T-cell (primary cell): ENCODE measurements at regions not wholly inside any gene's neighbourhood (a gene's known extent, or its start where the extent isn't known, plus 50 kb on each side); places are given as distances from the start of the nearest gene placed in this dataset.
"Not testable (repeated sequence)": the region's sequence is repeated elsewhere in the genome, so short reads cannot be mapped to it uniquely, and the experiment has no call there.

ENCODE experiments used
- ATAC-seq, 4 experiments: fragments of 200-7000 bp in 3 of 4; fragments of 150-1000 bp in 1 of 4; cut with Tn5 transposase; replicated peaks in 1 of 4; 1 replicate in 3 of 4; 2 replicates in 1 of 4; pipeline ENCODE4 v1.10.0; 2021; ENCODE audit warnings: moderate library complexity in 3 of 4, mild to moderate bottlenecking in 2 of 4, moderate number of reproducible peaks in 1 of 4
- CTCF ChIA-PET, 2 donors: fragments of 300-600 bp; sonication (Branson Sonifier 250); formaldehyde crosslinking; loops; one replicate each; lab custom pipeline; 2022; ENCODE audit warnings: antibody characterized with exemption in 2 of 2; lab: Charles Lee
- POLR2A ChIA-PET, 2 donors: fragments of 300-600 bp; sonication (Branson Sonifier 250); formaldehyde crosslinking; loops; one replicate each; lab custom pipeline; 2022; ENCODE audit warnings: antibody characterized with exemption in 2 of 2; lab: Charles Lee
- DNase-seq, 35 experiments: peaks; one replicate each; pipeline versions ENCODE4 v3.0.0 to v3.0.0-alpha.2; 2013 to 2023
- H3K27ac ChIP-seq: one replicate; pipeline ENCODE4 v1.5.1; 2013; ENCODE audit warnings: low read length
- H3K27me3 ChIP-seq, 2 experiments: replicated peaks in 1 of 2; 1 replicate in 1 of 2; 2 replicates in 1 of 2; pipeline versions ENCODE4 v1.6.1 to v1.7.0; 2013; ENCODE audit warnings: low read length in 1 of 2, mixed read lengths in 1 of 2; ENCODE audit not compliant: control insufficient read depth in 2 of 2, insufficient read depth in 2 of 2; ENCODE audit errors: extremely low read depth in 1 of 2
- H3K36me3 ChIP-seq, 2 donors: 1 replicate in 1 of 2; 2 replicates in 1 of 2; pipeline versions ENCODE4 v1.6.1 to v1.7.0; 2013; ENCODE audit warnings: low read length in 1 of 2; ENCODE audit not compliant: control insufficient read depth in 2 of 2, insufficient read depth in 1 of 2; ENCODE audit errors: extremely low read depth in 1 of 2
- H3K4me1 ChIP-seq, 2 experiments: 1 replicate in 1 of 2; 2 replicates in 1 of 2; pipeline versions ENCODE4 v1.6.1 to v1.7.0; 2013; ENCODE audit warnings: low read length in 2 of 2, mixed read lengths in 1 of 2; ENCODE audit not compliant: insufficient read depth in 2 of 2, control insufficient read depth in 1 of 2; ENCODE audit errors: extremely low read depth in 1 of 2
- H3K4me3 ChIP-seq, 2 donors: 1 replicate in 1 of 2; 2 replicates in 1 of 2; pipeline versions ENCODE4 v1.5.1 to v1.7.0; 2013; ENCODE audit warnings: mild to moderate bottlenecking in 2 of 2, low read length in 1 of 2, moderate library complexity in 1 of 2; ENCODE audit not compliant: control insufficient read depth in 1 of 2; ENCODE audit errors: extremely low read depth in 1 of 2
- H3K9me3 ChIP-seq: 2 replicates; pipeline ENCODE4 v1.7.0; 2013
- H3K27ac Mint-ChIP-seq, 2 donors: one replicate each; pipeline ENCODE4 v1.8.0; 2020 to 2021; ENCODE audit warnings: mild to moderate bottlenecking in 2 of 2, mixed read lengths in 2 of 2
- H3K27me3 Mint-ChIP-seq, 2 donors: one replicate each; pipeline ENCODE4 v1.8.0; 2021 to 2022; ENCODE audit warnings: mixed read lengths in 2 of 2
- H3K36me3 Mint-ChIP-seq: one replicate; pipeline ENCODE4 v1.8.0; 2021; ENCODE audit warnings: mixed read lengths
- H3K4me1 Mint-ChIP-seq, 3 donors: one replicate each; pipeline ENCODE4 v1.8.0; 2020 to 2022; ENCODE audit warnings: mixed read lengths in 3 of 3, mild to moderate bottlenecking in 1 of 3
- H3K4me3 Mint-ChIP-seq, 3 donors: one replicate each; pipeline ENCODE4 v1.8.0; 2020 to 2022; ENCODE audit warnings: mild to moderate bottlenecking in 3 of 3, mixed read lengths in 3 of 3, moderate library complexity in 3 of 3
- H3K9me3 Mint-ChIP-seq, 3 donors: one replicate each; pipeline ENCODE4 v1.8.0; 2020 to 2022; ENCODE audit warnings: mixed read lengths in 3 of 3
- WGBS: methylation state at CpG from one replicate; pipeline ENCODE4 v1.1.5; 2013; ENCODE audit warnings: missing lambda C conversion rate; ENCODE audit not compliant: insufficient coverage; 5-methylcytosine and 5-hydroxymethylcytosine counted together

- CTCF ChIA-PET: no interaction called here
- H3K36me3 Mint-ChIP-seq: no peaks in the 10 kb centered on the region
These were observed 262.9 kb upstream of the CDH2 start for GRCh38 chr18:28439870-28440269.

GRCh38 chr18:28438381-28438780, 261.5 kb upstream of the CDH2 start:
- WGBS: no CpG with 5 or more reads among the region's 2 CpGs
- CTCF ChIA-PET: no interaction called here

More at GRCh38 chr18:28439870-28440269, 262.9 kb upstream of the CDH2 start:
- H3K4me1 ChIP-seq: no peaks in the 10 kb centered on the region
- no peaks in the 10 kb centered on the region for H3K27me3 Mint-ChIP-seq
- H3K4me3 Mint-ChIP-seq: no peak overlapping the region
- DNase-seq (no peak), ATAC-seq (no peak)
- H3K27me3 ChIP-seq: no peaks in the 10 kb centered on the region
- peaks cover 9 to 14% (median 9%) of the 10 kb centered on the region in 3 donors for H3K9me3 Mint-ChIP-seq
- no peaks in the 10 kb centered on the region for H3K9me3 ChIP-seq
- no peak overlapping the region for H3K27ac Mint-ChIP-seq
- no peaks in the 10 kb centered on the region for H3K36me3 ChIP-seq
- POLR2A ChIA-PET: no interaction called here
- H3K4me1 Mint-ChIP-seq: no peaks in the 10 kb centered on the region
- no peak overlapping the region for H3K4me3 ChIP-seq
- H3K27ac ChIP-seq: no peak overlapping the region

GRCh38 chr18:28432339-28432738, 255.4 kb upstream of the CDH2 start:
- H3K36me3 ChIP-seq: no peaks in the 10 kb centered on the region
- POLR2A ChIA-PET: no interaction called here
- no peak overlapping the region for H3K4me3 ChIP-seq
- ATAC-seq: no peak
- no peaks in the 10 kb centered on the region for H3K36me3 Mint-ChIP-seq
- no peaks in the 10 kb centered on the region for H3K9me3 ChIP-seq
- peaks cover 0 to 27% (median 21%) of the 10 kb centered on the region in 3 donors for H3K9me3 Mint-ChIP-seq
- CTCF ChIA-PET: no interaction called here
- H3K27ac Mint-ChIP-seq: no peak overlapping the region
- H3K4me1 Mint-ChIP-seq: no peaks in the 10 kb centered on the region
- no peaks in the 10 kb centered on the region for H3K27me3 Mint-ChIP-seq
- no peak overlapping the region for H3K4me3 Mint-ChIP-seq
- no peaks in the 10 kb centered on the region for H3K4me1 ChIP-seq
- DNase-seq: no peak
- no peak overlapping the region for H3K27ac ChIP-seq
- no peaks in the 10 kb centered on the region for H3K27me3 ChIP-seq
- WGBS: no CpG with 5 or more reads among the region's 5 CpGs

More at GRCh38 chr18:28438381-28438780, 261.5 kb upstream of the CDH2 start:
- Mint-ChIP-seq H3K36me3 (no peaks in the 10 kb centered on the region), H3K27ac (no peak overlapping the region), H3K27me3 (no peaks in the 10 kb centered on the region), H3K9me3 (peaks cover 7 to 17% (median 12%) of the 10 kb centered on the region in 3 donors), H3K4me3 (no peak overlapping the region), H3K4me1 (no peaks in the 10 kb centered on the region)
- POLR2A ChIA-PET: no interaction called here
- no peaks in the 10 kb centered on the region for H3K4me1 ChIP-seq
- ATAC-seq (no peak), DNase-seq (no peak)
- H3K27ac ChIP-seq: no peak overlapping the region
- no peaks in the 10 kb centered on the region for H3K9me3 ChIP-seq
- H3K36me3 ChIP-seq: no peaks in the 10 kb centered on the region
- H3K4me3 ChIP-seq: no peak overlapping the region
- no peaks in the 10 kb centered on the region for H3K27me3 ChIP-seq

- peaks cover 10 to 31% (median 24%) of the 10 kb centered on the region in 3 donors for H3K9me3 Mint-ChIP-seq
- no peak overlapping the region for H3K4me3 Mint-ChIP-seq
- ATAC-seq (no peak), DNase-seq (no peak)
- H3K4me1 Mint-ChIP-seq: no peaks in the 10 kb centered on the region
- no peaks in the 10 kb centered on the region for H3K4me1 ChIP-seq
- ChIA-PET CTCF (no interaction called here), POLR2A (no interaction called here)
- WGBS: 84% methylated on average over 4 of the region's 5 CpGs
- no peak overlapping the region for H3K27ac Mint-ChIP-seq
- no peak overlapping the region for H3K4me3 ChIP-seq
- no peaks in the 10 kb centered on the region for H3K36me3 Mint-ChIP-seq
- H3K36me3 ChIP-seq: no peaks in the 10 kb centered on the region
- no peaks in the 10 kb centered on the region for H3K27me3 Mint-ChIP-seq
- no peaks in the 10 kb centered on the region for H3K27me3 ChIP-seq
- no peak overlapping the region for H3K27ac ChIP-seq
- H3K9me3 ChIP-seq: no peaks in the 10 kb centered on the region
These were observed 249.0 kb upstream of the CDH2 start for GRCh38 chr18:28425886-28426285.

GRCh38 chr18:28422577-28422976, 245.6 kb upstream of the CDH2 start:
- H3K36me3 ChIP-seq: no peaks in the 10 kb centered on the region
- no peak overlapping the region for H3K27ac Mint-ChIP-seq
- no peak for ATAC-seq
- H3K9me3 Mint-ChIP-seq: peaks cover 10 to 22% (median 13%) of the 10 kb centered on the region in 3 donors
- H3K27me3 ChIP-seq: no peaks in the 10 kb centered on the region
- no peaks in the 10 kb centered on the region for H3K4me1 Mint-ChIP-seq
- no peaks in the 10 kb centered on the region for H3K27me3 Mint-ChIP-seq
- H3K4me3 ChIP-seq: no peak overlapping the region
- H3K27ac ChIP-seq: no peak overlapping the region
- H3K4me3 Mint-ChIP-seq: no peak overlapping the region
- no peaks in the 10 kb centered on the region for H3K9me3 ChIP-seq
- ChIA-PET CTCF (interaction anchor here in 1 of 2 donors (0.6 kb wide), 1 partner anchor 183 kb away, joined by 3 read pairs; no protein-coding TSS in a partner anchor), POLR2A (no interaction called here)
- no CpG with 5 or more reads among the region's 2 CpGs for WGBS
- DNase-seq: no peak
- H3K36me3 Mint-ChIP-seq: no peaks in the 10 kb centered on the region
- H3K4me1 ChIP-seq: no peaks in the 10 kb centered on the region

- H3K9me3 ChIP-seq, POLR2A ChIA-PET, H3K36me3 Mint-ChIP-seq, H3K27ac ChIP-seq, DNase-seq, H3K4me3 ChIP-seq, H3K4me1 Mint-ChIP-seq, H3K27me3 ChIP-seq, H3K4me3 Mint-ChIP-seq, H3K36me3 ChIP-seq, ATAC-seq, CTCF ChIA-PET, H3K27ac Mint-ChIP-seq, H3K4me1 ChIP-seq, H3K27me3 Mint-ChIP-seq: not testable (repeated sequence)
- H3K9me3 Mint-ChIP-seq: peaks cover 10 to 20% (median 11%) of the 10 kb centered on the region in 3 donors
- no CpG with 5 or more reads among the region's 17 CpGs for whole genome bisulfite sequencing
These were observed 245.0 kb upstream of the CDH2 start for GRCh38 chr18:28421950-28422349.

- ChIA-PET POLR2A (no interaction called here), CTCF (no interaction called here)
- Histone ChIP-seq H3K4me1 (no peaks in the 10 kb centered on the region), H3K27me3 (no peaks in the 10 kb centered on the region), H3K4me3 (no peak overlapping the region), H3K9me3 (no peaks in the 10 kb centered on the region), H3K27ac (no peak overlapping the region), H3K36me3 (no peaks in the 10 kb centered on the region)
- Mint-ChIP-seq H3K27me3 (no peaks in the 10 kb centered on the region), H3K27ac (no peak overlapping the region), H3K36me3 (no peaks in the 10 kb centered on the region), H3K9me3 (peaks cover 10 to 17% (median 16%) of the 10 kb centered on the region in 3 donors), H3K4me3 (no peak overlapping the region), H3K4me1 (no peaks in the 10 kb centered on the region)
- WGBS: 94% methylated on average over 2 of the region's 3 CpGs
- DNase-seq: no peak
- no peak for ATAC-seq
These were observed 235.6 kb upstream of the CDH2 start for GRCh38 chr18:28412521-28412920.
